ENCODE measurements at regions not wholly inside any gene's neighbourhood (a gene's known extent, or its start where the extent isn't known, plus 50 kb on each side); places are given as distances from the start of the nearest gene placed in this dataset.

DNA sequence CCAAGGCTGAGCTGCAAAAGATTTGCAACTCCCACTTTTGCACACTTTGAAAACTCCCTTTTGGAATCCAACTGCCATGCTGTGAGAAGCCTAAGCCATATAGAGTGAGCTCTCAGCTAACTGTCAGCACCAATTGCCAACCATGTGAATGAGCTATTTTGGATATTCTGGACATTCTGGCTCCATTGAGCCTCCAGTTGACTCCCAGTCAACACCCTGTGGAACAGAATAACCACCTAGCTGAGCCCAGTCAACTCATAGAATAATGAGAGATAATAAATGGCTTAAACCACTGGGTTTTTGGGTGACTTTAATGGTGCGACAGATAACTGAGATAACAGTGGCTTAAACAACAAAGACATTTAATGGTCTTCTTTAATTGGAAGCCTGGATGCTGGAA lies 210.1 kb downstream of the SUDS3 start:
- H3K4me1 ChIP-seq = no peaks in the 10 kb centered on the region
- H3K9me3 ChIP-seq = no peaks in the 10 kb centered on the region
- FAIRE-seq (no peak), ATAC-seq (no peak), DNase-seq (no peak)
- no peak for TF ChIP-seq CTCF (IDR thresholded peaks at IDR 0.05)
- H3K27ac ChIP-seq = no peak overlapping the region
- intact Hi-C loops (cut with DNase I) = no loop called here
- no peaks in the 10 kb centered on the region for H3K36me3 ChIP-seq
- no peaks in the 10 kb centered on the region for H3K27me3 ChIP-seq
- H3K4me3 ChIP-seq = no peak overlapping the region
- whole genome bisulfite sequencing, 2 donors = 64 to 93% methylated on average over 1 of the region's 1 CpG

DNA sequence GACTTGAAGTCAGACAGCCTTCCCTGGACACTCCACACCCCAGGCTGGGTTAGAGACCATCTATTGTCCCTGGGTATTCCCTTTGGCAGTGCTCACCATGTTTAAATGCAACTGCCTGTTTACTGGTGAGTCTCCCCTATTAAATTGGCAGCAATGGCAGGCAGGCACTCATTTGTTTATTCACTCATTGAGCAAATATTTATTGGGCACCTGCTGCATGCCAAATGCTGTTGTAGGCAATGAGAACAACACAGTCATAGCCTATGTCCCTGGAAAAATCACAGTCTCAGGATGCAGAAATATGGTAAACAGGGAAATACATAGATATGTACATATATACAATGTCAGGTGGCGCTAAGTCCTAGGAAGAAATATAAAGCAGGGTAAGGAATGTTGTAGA lies 212.8 kb downstream of the SUDS3 start:
- H3K36me3 ChIP-seq = no peaks in the 10 kb centered on the region
- no peak overlapping the region for H3K4me3 ChIP-seq
- DNase-seq (no peak), ATAC-seq (no peak), FAIRE-seq (no peak)
- H3K27ac ChIP-seq = no peak overlapping the region
- intact Hi-C loops (cut with DNase I) = no loop called here
- TF ChIP-seq CTCF (IDR thresholded peaks at IDR 0.05) = no peak
- H3K9me3 ChIP-seq = no peaks in the 10 kb centered on the region
- 81 to 89% methylated on average over 1 of the region's 1 CpG for WGBS, 2 donors
- H3K27me3 ChIP-seq = no peaks in the 10 kb centered on the region
- no peaks in the 10 kb centered on the region for H3K4me1 ChIP-seq

DNA sequence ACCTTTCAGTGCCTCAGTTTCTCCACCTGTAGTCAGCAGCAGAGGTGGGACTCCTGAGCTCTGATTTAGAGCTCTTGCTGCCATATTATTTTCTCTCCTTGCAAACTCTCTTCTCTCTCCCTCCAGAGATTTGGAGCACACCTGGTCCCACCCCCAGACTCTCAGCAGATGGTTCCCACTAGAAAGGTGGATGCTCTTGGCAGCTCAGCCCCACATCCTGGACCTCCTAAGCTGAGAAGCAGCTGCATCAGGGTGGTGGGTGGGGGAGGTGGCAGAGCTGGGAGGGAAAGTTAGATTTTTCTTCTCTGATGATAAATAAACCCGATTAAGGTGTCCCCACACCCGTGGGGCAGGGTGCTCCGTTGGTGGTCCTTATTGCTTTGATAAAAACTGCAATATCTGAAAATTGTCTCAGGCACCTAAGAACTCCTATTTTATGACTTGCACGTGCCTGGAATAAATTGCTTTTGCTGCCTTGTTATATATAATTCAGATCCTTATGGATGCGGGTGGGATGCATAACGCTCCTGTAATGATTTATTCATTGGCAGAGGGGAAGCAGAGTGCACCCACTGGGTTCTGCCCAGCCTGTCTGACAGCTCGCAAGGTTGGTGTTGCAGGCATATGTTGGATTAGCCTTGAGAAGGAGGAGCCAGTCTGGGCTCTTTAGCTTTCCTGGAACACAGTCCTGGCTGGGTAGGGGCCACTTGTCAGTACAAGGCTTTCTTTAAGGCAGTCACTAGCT lies 214.2 kb downstream of the SUDS3 start:
- no peaks in the 10 kb centered on the region for H3K36me3 ChIP-seq
- H3K4me3 ChIP-seq = no peak overlapping the region
- DNase-seq (no peak), ATAC-seq (no peak), FAIRE-seq (no peak)
- intact Hi-C loops (cut with DNase I) = no loop called here
- no peaks in the 10 kb centered on the region for H3K27me3 ChIP-seq
- WGBS, 2 donors = 16 to 26% methylated on average over 7 of the region's 7 CpGs
- no peaks in the 10 kb centered on the region for H3K9me3 ChIP-seq
- no peaks in the 10 kb centered on the region for H3K4me1 ChIP-seq
- no peak overlapping the region for H3K27ac ChIP-seq
- TF ChIP-seq CTCF (IDR thresholded peaks at IDR 0.05) = no peak

- H3K4me1 ChIP-seq = peaks cover 6 to 18% (median 10%) of the 10 kb centered on the region in 3 donors
- H3K27ac ChIP-seq = peak overlapping the region in 1 of 4 donors; percentile 42
- no peaks in the 10 kb centered on the region for H3K9me3 ChIP-seq
- TF ChIP-seq CTCF (IDR thresholded peaks at IDR 0.05) = no peak
- ATAC-seq (peak; percentile 65 to 90 (median 86)), DNase-seq (peak in 3 of 6 donors; percentile 14 to 29 (median 23)), FAIRE-seq (no peak)
- H3K27me3 ChIP-seq = no peaks in the 10 kb centered on the region
- H3K36me3 ChIP-seq = no peaks in the 10 kb centered on the region
- no peak overlapping the region for H3K4me3 ChIP-seq
- intact Hi-C loops (cut with DNase I) = no loop called here
- 2 to 8% methylated on average over 3 of the region's 3 CpGs for WGBS, 2 donors
Measured at GRCh38 chr12:118603610-118604361, 227.4 kb downstream of the SUDS3 start.

GRCh38 chr12:118606690-118607089 lies 230.3 kb downstream of the SUDS3 start:
- DNase-seq = no peak
- no peak for ATAC-seq
- no peaks in the 10 kb centered on the region for H3K27me3 ChIP-seq
- TF ChIP-seq CTCF (IDR thresholded peaks at IDR 0.05) = no peak
- no peak for FAIRE-seq
- intact Hi-C loops (cut with DNase I) = no loop called here
- peaks cover 6 to 18% (median 13%) of the 10 kb centered on the region in 3 donors for H3K4me1 ChIP-seq
- H3K36me3 ChIP-seq = no peaks in the 10 kb centered on the region
- no peak overlapping the region for H3K27ac ChIP-seq
- WGBS, 2 donors = 80 to 84% methylated on average over 8 of the region's 8 CpGs
- no peak overlapping the region for H3K4me3 ChIP-seq
- H3K9me3 ChIP-seq = no peaks in the 10 kb centered on the region

Data from pancreas (tissue), 10 donors.